Cardiac fibroblast (primary cell): ENCODE measurements at regions not wholly inside any gene's neighbourhood (a gene's known extent, or its start where the extent isn't known, plus 50 kb on each side); places are given as distances from the start of the nearest gene placed in this dataset.
"Not testable (repeated sequence)": the region's sequence is repeated elsewhere in the genome, so short reads cannot be mapped to it uniquely, and the experiment has no call there.

Experiments used
- DNase-seq, 2 donors: peaks; one replicate each; pipeline versions ENCODE4 v3.0.0 to v3.0.0-alpha.2; 2010; ENCODE audit warnings: low read depth in 2 of 2
- H3K4me3 ChIP-seq, 2 donors: replicated peaks in 1 of 2; 1 replicate in 1 of 2; 2 replicates in 1 of 2; pipeline ENCODE4 v1.5.1; 2011; ENCODE audit warnings: low read depth in 2 of 2, low read length in 2 of 2, mild to moderate bottlenecking in 2 of 2, moderate library complexity in 1 of 2
- TF ChIP-seq, protein P1 (sequence below): IDR thresholded peaks from one replicate; pipeline ENCODE4 v1.5.1; 2011; ENCODE audit warnings: low read depth, mild to moderate bottlenecking, low read length, inconsistent platforms

DNA sequence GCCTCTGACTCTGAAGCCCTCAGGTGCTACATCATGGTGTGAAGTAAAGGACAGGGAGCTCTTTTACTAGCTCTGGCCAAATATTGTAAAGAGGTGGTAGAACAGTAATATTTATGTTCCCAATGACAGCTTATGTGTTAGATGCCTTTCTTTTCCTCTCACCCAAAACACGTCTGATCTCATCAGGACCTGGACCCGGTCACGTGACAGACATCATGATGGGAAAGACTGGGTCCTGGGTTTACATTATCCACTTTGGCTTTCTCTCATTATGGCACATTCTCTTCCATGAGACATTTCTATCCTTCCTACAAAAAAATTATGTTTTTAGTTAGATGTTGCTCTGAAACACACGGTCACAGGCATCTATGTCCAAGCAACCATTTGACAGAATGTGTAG lies 548.7 kb upstream of the CDH7 start:
- H3K4me3 ChIP-seq = no peak overlapping the region
- no peak for DNase-seq
- TF ChIP-seq, protein P1, sequence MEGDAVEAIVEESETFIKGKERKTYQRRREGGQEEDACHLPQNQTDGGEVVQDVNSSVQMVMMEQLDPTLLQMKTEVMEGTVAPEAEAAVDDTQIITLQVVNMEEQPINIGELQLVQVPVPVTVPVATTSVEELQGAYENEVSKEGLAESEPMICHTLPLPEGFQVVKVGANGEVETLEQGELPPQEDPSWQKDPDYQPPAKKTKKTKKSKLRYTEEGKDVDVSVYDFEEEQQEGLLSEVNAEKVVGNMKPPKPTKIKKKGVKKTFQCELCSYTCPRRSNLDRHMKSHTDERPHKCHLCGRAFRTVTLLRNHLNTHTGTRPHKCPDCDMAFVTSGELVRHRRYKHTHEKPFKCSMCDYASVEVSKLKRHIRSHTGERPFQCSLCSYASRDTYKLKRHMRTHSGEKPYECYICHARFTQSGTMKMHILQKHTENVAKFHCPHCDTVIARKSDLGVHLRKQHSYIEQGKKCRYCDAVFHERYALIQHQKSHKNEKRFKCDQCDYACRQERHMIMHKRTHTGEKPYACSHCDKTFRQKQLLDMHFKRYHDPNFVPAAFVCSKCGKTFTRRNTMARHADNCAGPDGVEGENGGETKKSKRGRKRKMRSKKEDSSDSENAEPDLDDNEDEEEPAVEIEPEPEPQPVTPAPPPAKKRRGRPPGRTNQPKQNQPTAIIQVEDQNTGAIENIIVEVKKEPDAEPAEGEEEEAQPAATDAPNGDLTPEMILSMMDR = no peak

- no peak overlapping the region for H3K4me3 ChIP-seq
- TF ChIP-seq, protein P1 = no peak
- DNase-seq = no peak
Observed at GRCh38 chr18:65175681-65176080, 575.1 kb upstream of the CDH7 start.

- H3K4me3 ChIP-seq, DNase-seq: not testable (repeated sequence)
Observed at GRCh38 chr18:65162086-65162485, 588.7 kb upstream of the CDH7 start.

- DNase-seq = no peak
- no peak overlapping the region for H3K4me3 ChIP-seq
- TF ChIP-seq, protein P1 = no peak
Observed at GRCh38 chr18:65146482-65147021, 604.3 kb upstream of the CDH7 start.

DNA sequence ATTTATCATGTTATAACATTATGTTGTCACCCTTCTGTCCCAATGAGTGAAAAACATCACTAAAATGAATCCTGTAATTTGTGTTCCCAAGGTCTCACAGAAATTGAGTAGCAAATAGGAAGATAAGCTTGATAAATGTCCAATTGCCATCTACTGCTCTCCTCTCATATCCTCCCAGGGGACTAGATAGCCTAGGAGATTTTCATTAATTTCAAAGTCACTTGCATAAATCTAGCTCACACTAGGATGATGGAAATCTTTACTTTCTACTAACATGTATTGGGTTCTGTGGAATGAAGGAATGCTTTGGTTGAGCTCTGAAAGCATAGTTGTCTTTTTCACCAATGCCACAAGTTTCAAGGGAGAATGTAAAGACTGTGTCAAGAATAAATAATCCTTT lies 605.5 kb upstream of the CDH7 start:
- TF ChIP-seq, protein P1 = no peak
- no peak for DNase-seq

GRCh38 chr18:65133610-65134009 lies 617.2 kb upstream of the CDH7 start:
- no peak for DNase-seq
- TF ChIP-seq, protein P1 = no peak
- H3K4me3 ChIP-seq = no peak overlapping the region

More for the DNA sequence above, 605.5 kb upstream of the CDH7 start:
- H3K4me3 ChIP-seq = no peak overlapping the region

DNA sequence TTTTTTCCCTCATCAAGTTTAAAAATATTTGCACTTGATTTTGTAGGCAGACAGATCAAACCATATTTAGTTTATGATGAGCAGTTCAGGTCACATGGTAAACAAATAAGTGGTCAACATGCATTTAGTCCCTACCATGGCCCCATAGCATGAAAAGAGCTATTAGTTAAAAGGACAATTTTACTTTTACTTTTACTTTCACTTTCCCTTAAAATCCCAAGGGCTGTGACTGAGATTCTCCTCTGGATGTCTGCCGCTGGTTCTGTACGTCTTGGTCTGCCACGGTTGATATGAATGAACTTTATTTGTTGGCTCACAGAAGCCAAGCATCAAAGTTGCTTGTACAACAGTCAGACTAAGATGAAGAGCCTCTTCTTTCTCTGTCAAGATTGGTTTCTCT lies 626.2 kb upstream of the CDH7 start:
- no peak overlapping the region for H3K4me3 ChIP-seq
- TF ChIP-seq, protein P1 = no peak
- DNase-seq = no peak
